Natural killer cell (primary cell): ENCODE measurements at regions not wholly inside any gene's neighbourhood (a gene's known extent, or its start where the extent isn't known, plus 50 kb on each side); places are given as distances from the start of the nearest gene placed in this dataset.

Source experiments
- ATAC-seq, 3 donors: fragments of 150-1000 bp in 2 of 3; fragments of 200-7000 bp in 1 of 3; cut with Tn5 transposase; 1 replicate in 1 of 3; 2 replicates in 2 of 3; pipeline ENCODE4 v1.10.0; 2021; ENCODE audit warnings: mild to moderate bottlenecking in 2 of 3, moderate library complexity in 2 of 3
- DNase-seq, 2 donors: peaks; one replicate each; pipeline versions ENCODE4 v3.0.0 to v3.0.0-alpha.2; 2013 to 2021; ENCODE audit warnings: mixed read lengths in 1 of 2
- H3K27ac ChIP-seq: one replicate; pipeline ENCODE4 v1.5.1; 2013; ENCODE audit warnings: mild to moderate bottlenecking, low read length
- H3K27me3 ChIP-seq: one replicate; pipeline ENCODE4 v1.6.1; 2013; ENCODE audit warnings: low read length; ENCODE audit not compliant: control insufficient read depth, insufficient read depth
- H3K36me3 ChIP-seq: one replicate; pipeline ENCODE4 v1.6.1; 2013; ENCODE audit warnings: low read length; ENCODE audit not compliant: control insufficient read depth, insufficient read depth
- H3K4me1 ChIP-seq: one replicate; pipeline ENCODE4 v1.6.1; 2013; ENCODE audit warnings: low read length; ENCODE audit not compliant: control insufficient read depth, insufficient read depth
- H3K4me3 ChIP-seq: one replicate; pipeline ENCODE4 v1.5.1; 2013; ENCODE audit warnings: low read length
- H3K9me3 ChIP-seq: one replicate; pipeline ENCODE4 v1.6.1; 2013; ENCODE audit warnings: low read length; ENCODE audit not compliant: control insufficient read depth, insufficient read depth
- H3K27ac Mint-ChIP-seq, 2 donors: one replicate each; pipeline ENCODE4 v1.8.0; 2022; ENCODE audit warnings: mild to moderate bottlenecking in 2 of 2, mixed read lengths in 2 of 2, moderate library complexity in 1 of 2
- H3K27me3 Mint-ChIP-seq, 2 donors: one replicate each; pipeline ENCODE4 v1.8.0; 2022; ENCODE audit warnings: low read depth in 2 of 2, mixed read lengths in 2 of 2
- H3K36me3 Mint-ChIP-seq: one replicate; pipeline ENCODE4 v1.8.0; 2022; ENCODE audit warnings: mixed read lengths
- H3K4me1 Mint-ChIP-seq, 2 donors: one replicate each; pipeline ENCODE4 v1.8.0; 2022; ENCODE audit warnings: mixed read lengths in 2 of 2
- H3K4me3 Mint-ChIP-seq: one replicate; pipeline ENCODE4 v1.8.0; 2022; ENCODE audit warnings: mild to moderate bottlenecking, moderate library complexity, mixed read lengths
- H3K9me3 Mint-ChIP-seq, 2 donors: one replicate each; pipeline ENCODE4 v1.8.0; 2022; ENCODE audit warnings: mixed read lengths in 2 of 2
- CTCF ChIP-seq: fragments of 200-600 bp; IDR thresholded peaks from one replicate; pipeline ENCODE4 v1.8.0; 2022; ENCODE audit warnings: antibody characterized with exemption
- WGBS: methylation state at CpG from one replicate; pipeline ENCODE4 v1.1.7; 2013; ENCODE audit warnings: missing lambda C conversion rate; ENCODE audit not compliant: insufficient coverage; 5-methylcytosine and 5-hydroxymethylcytosine counted together
- intact Hi-C: fragments of 100-400 bp; cut with micrococcal nuclease; formaldehyde crosslinking; loops from one replicate; pipeline ENCODE4 v1.14.2; 2022

GRCh38 chr3:82229397-82229796 lies 468.0 kb upstream of the GBE1 start:
- Histone ChIP-seq H3K36me3 (no peaks in the 10 kb centered on the region), H3K27ac (no peak overlapping the region), H3K4me1 (no peaks in the 10 kb centered on the region), H3K9me3 (peaks cover 17% of the 10 kb centered on the region), H3K27me3 (no peaks in the 10 kb centered on the region), H3K4me3 (no peak overlapping the region)
- Mint-ChIP-seq H3K4me1 (no peaks in the 10 kb centered on the region), H3K4me3 (no peak overlapping the region), H3K27me3 (no peaks in the 10 kb centered on the region), H3K36me3 (no peaks in the 10 kb centered on the region), H3K27ac (no peak overlapping the region), H3K9me3 (peaks cover 5 to 9% of the 10 kb centered on the region in 2 donors)
- WGBS, result 2% methylated on average over 4 of the region's 4 CpGs
- DNase-seq, result no peak
- intact Hi-C loops, result no loop called here
- TF ChIP-seq CTCF, result no peak
- ATAC-seq, result no peak

- Mint-ChIP-seq H3K36me3 (no peaks in the 10 kb centered on the region), H3K4me1 (no peaks in the 10 kb centered on the region), H3K4me3 (no peak overlapping the region), H3K9me3 (peaks cover 9 to 15% of the 10 kb centered on the region in 2 donors), H3K27ac (no peak overlapping the region), H3K27me3 (no peaks in the 10 kb centered on the region)
- no peak for TF ChIP-seq CTCF
- H3K9me3 ChIP-seq, result peaks cover 20% of the 10 kb centered on the region
- no peak overlapping the region for H3K4me3 ChIP-seq
- H3K4me1 ChIP-seq, result no peaks in the 10 kb centered on the region
- WGBS, result 82% methylated on average over 4 of the region's 4 CpGs
- no peak overlapping the region for H3K27ac ChIP-seq
- no peaks in the 10 kb centered on the region for H3K27me3 ChIP-seq
- intact Hi-C loops, result no loop called here
- DNase-seq (no peak), ATAC-seq (no peak)
- H3K36me3 ChIP-seq, result no peaks in the 10 kb centered on the region
Observed at GRCh38 chr3:82224661-82225060, 463.2 kb upstream of the GBE1 start.

GRCh38 chr3:82222401-82222800 lies 461.0 kb upstream of the GBE1 start:
- H3K9me3 Mint-ChIP-seq, result peaks cover 13 to 14% of the 10 kb centered on the region in 2 donors
- H3K4me1 Mint-ChIP-seq, result no peaks in the 10 kb centered on the region
- Histone ChIP-seq H3K4me1 (no peaks in the 10 kb centered on the region), H3K9me3 (peaks cover 20% of the 10 kb centered on the region), H3K4me3 (no peak overlapping the region), H3K27me3 (no peaks in the 10 kb centered on the region), H3K27ac (no peak overlapping the region), H3K36me3 (no peaks in the 10 kb centered on the region)
- ATAC-seq, result no peak
- DNase-seq, result no peak
- no peaks in the 10 kb centered on the region for H3K36me3 Mint-ChIP-seq
- H3K4me3 Mint-ChIP-seq, result no peak overlapping the region
- 100% methylated on average over 1 of the region's 1 CpG for WGBS
- no peak for TF ChIP-seq CTCF
- H3K27me3 Mint-ChIP-seq, result no peaks in the 10 kb centered on the region
- no peak overlapping the region for H3K27ac Mint-ChIP-seq
- intact Hi-C loops, result no loop called here

GRCh38 chr3:82217571-82217970 lies 456.1 kb upstream of the GBE1 start:
- intact Hi-C loops, result no loop called here

More at GRCh38 chr3:82217571-82217970, 456.1 kb upstream of the GBE1 start:
- Mint-ChIP-seq H3K4me3 (no peak overlapping the region), H3K4me1 (no peaks in the 10 kb centered on the region), H3K9me3 (peaks cover 18 to 21% of the 10 kb centered on the region in 2 donors), H3K27ac (no peak overlapping the region), H3K36me3 (no peaks in the 10 kb centered on the region), H3K27me3 (no peaks in the 10 kb centered on the region)
- no peak for ATAC-seq
- WGBS, result 88% methylated on average over 4 of the region's 4 CpGs
- Histone ChIP-seq H3K9me3 (no peaks in the 10 kb centered on the region), H3K4me1 (no peaks in the 10 kb centered on the region), H3K36me3 (no peaks in the 10 kb centered on the region), H3K4me3 (no peak overlapping the region), H3K27ac (no peak overlapping the region), H3K27me3 (no peaks in the 10 kb centered on the region)
- no peak for DNase-seq
- no peak for TF ChIP-seq CTCF
